ENCODE measurements at regions not wholly inside any gene's neighbourhood (a gene's known extent, or its start where the extent isn't known, plus 50 kb on each side); places are given as distances from the start of the nearest gene placed in this dataset.

DNA sequence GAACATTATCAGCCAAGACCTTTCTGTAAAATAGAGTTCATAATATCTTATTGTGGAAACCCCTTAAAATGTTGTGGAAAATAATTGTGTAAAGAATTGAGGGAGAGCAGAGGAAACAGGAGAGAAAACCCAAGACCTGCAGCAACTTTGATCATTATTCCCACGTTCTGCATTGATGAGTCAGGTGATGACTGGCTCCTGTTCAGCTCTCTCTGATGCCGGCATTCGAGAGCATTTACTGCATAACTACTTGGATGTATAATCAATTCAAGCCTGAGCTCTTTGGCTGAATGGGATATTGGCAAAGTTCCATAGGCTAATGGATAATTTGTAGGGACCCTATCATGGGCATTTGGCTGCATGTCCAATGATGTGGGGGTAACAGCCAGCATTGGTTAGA is 176.3 kb upstream of the ARID2 start:
- TF ChIP-seq CTCF (IDR thresholded peaks at IDR 0.05) (no peak), POLR2A (IDR thresholded peaks at IDR 0.05) (no peak), EP300 (IDR thresholded peaks at IDR 0.05) (no peak)

All from sigmoid colon (tissue), 4 donors.